GM03348 (cell line): ENCODE measurements at regions not wholly inside any gene's neighbourhood (a gene's known extent, or its start where the extent isn't known, plus 50 kb on each side); places are given as distances from the start of the nearest gene placed in this dataset.

ENCODE experiments used
- DNase-seq: peaks from one replicate; pipeline ENCODE4 v3.0.0; 2012; ENCODE audit warnings: low spot score

DNA sequence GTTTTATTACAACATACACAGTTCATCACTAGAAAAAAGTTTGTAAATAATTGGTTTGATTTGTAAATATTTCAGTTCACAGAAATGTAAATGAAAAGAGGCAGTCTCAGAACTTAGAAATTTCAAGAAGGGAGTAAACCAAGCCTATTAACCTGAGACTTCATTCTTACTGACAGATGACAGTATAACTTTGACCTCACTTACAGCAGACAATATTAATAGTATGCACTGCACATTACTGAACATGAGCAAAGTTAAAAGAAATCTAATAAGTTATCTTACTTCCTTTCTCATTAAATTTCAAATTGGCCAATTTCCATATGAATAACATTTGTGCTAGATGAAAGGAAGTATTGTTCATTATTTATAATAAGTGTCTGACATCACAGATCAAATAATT is 235.8 kb downstream of the SLC6A15 start:
- no peak for DNase-seq

DNA sequence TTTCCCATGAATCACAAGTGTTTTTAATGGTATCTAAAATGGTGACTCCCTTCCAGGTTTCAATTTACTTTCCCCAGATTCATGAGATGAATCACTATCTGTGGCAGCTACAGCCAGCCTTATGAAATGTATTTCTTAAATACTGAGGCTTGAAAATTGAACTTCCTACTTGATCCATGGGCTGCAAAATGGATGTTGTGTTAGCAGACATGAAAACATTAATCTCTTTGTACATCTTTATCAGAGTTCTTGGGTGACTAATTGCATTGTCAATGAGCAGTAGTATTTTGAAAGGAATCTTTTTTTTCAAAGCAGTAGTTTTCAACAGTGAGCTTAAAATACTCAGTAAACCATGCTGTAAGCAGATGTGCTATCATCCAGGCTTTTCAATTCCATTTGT is 250.8 kb downstream of the SLC6A15 start:
- DNase-seq, result peak; percentile 19

DNA sequence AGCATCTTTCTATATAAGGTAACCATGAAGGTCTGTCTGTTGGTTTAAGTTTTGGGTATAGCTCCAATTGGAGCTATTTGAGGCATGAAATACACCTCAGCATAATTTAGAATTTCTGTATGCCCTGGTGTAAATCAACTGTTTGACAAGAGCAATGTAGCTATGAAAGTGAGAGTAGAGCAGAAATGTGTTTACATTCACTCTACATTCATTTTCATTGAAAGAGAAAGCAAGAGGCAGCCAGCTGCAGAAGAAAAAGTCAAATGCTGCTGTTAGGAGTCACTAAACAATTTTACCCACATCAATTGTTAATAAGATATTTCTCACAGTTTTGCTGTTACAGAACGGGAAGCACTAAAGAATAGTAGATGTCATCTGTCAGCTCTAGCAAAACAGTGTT is 252.5 kb downstream of the SLC6A15 start:
- no peak for DNase-seq

DNA sequence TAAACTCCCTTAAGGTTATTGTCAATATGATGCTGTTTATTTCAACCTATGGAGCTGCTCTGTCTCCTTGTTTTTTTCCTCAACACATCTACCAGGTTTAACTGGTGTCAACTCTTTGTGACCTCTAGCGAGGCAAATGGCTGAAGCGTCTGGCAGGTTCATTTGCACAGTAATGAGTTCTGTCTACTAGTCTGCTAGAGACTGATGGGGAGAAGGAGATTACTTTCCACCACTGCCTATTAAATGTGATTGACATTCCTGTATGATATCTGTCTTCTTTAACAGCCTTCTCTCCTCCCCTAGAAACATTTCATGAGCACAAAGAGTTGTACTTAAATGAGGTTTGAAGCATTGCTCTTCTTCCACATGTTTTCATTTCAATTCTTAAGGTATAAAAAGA is 253.7 kb downstream of the SLC6A15 start:
- DNase-seq, result no peak

DNA sequence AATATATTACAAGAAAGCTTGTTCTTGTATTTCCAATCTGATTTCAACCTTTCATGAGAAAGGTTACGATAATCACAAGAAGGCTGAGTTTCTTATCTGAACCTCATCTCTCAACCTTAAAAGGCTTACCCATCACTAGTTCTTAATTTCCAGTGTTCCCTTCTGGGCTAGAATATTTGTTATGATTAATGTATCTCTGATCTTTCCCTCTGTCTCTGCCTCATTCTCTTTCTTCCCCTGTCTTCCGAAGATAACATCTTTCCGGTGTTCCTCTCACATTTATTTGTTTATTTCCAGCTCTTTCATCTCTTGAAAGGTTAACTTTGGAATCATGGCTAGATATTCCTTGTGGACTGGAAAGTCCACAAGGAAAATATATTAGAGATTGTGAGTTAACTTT is 255.9 kb downstream of the SLC6A15 start:
- no peak for DNase-seq

DNA sequence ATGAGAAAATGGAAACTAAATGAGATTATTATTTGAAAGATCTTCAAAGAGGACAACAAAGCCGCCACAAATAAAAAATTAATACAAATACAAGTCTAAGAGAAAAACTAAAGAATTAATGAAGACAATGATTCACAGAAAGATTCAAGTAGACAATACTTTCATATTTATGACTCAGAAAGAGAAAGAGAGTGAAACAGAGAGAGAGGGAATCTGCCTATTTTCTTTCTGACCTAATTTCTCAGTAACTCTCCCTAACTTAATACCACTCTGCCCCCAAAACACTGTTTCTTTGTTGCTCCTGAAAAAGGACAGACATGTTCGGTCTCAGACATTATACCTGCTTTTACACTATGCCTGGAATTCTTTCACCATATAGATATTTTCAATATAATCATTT is 259.1 kb downstream of the SLC6A15 start:
- no peak for DNase-seq

DNA sequence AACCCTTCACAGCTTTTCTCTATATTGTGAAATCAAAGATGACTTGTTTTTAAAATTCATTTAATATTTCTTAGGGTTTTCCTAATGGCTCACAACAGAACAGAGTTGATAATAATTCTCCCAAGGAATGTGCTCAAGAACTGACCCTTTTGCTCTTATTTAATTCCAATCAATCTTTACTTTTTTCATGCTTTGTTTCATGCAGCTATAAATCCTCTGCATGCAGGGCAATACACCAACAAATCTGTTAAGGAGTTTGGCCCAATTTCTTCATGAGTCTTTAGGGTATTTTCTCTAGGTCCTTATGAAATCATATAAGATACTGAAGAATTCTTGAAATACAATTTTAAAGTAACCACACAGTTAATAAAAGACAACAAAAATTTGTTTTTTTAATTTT is 264.2 kb downstream of the SLC6A15 start:
- DNase-seq, result no peak

DNA sequence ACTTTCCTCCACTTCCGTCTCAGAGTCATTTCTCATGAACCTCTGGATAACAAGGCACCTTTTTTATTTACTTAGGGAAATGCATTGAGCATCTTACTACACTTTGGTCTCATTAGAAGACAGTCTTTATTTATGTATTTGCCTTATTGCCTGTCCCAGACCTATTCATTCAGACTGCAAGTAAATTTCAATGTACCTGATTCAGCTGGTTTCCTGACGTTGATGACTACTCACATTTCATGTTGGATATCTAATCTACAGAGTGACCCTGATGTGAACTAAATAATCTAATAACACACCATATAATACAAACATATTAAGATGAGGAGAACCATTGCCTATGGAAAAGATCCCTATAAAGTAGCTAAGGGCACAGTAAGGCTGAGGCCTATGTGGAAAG is 267.7 kb downstream of the SLC6A15 start:
- no peak for DNase-seq

DNA sequence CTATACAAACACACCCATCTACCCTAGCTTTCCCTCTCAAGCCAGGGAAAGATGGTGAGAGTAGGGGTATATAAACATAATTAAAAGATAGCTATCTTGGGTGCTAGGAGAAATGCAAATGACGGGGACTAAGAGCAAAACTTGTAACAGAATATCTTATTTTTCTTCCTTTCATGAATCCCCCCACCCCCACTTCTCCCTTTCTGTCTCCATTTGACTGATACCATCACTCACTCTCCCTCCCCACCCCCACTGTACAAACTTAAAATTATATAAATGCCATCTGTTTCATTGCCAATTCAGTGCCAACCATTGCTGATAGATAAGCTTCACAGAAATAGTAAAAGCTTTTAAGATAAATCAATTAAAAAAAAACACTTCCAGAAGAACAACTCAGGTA is 268.6 kb downstream of the SLC6A15 start:
- DNase-seq, result no peak

DNA sequence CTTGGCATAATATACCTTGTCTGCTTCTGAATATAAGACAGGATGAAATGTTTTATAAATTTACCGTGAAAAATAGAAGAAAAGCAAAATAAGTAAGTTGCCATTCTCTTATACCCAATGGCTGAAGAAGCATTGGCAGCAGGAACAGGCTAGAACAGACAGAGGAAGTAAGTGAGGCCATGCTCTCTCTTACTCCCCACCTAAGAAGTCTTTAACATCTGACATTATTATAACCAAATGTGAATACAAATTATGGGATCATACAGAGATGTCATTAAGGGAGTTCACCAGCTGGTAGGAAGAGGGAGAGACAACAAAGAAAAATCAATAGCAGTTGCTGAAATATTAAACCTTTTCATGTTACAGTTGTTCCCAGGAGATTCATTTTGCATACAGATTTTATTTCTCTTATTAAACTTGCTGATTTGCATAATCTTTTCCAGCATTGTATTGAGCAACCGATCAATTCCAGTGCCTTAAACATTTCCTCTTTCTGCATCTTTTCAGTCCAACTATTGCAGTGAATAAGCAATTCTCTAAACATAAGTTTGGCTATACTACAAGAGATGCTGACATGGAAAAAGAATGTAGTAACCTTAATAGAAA is 270.6 kb downstream of the SLC6A15 start:
- DNase-seq, result peak; percentile 7

DNA sequence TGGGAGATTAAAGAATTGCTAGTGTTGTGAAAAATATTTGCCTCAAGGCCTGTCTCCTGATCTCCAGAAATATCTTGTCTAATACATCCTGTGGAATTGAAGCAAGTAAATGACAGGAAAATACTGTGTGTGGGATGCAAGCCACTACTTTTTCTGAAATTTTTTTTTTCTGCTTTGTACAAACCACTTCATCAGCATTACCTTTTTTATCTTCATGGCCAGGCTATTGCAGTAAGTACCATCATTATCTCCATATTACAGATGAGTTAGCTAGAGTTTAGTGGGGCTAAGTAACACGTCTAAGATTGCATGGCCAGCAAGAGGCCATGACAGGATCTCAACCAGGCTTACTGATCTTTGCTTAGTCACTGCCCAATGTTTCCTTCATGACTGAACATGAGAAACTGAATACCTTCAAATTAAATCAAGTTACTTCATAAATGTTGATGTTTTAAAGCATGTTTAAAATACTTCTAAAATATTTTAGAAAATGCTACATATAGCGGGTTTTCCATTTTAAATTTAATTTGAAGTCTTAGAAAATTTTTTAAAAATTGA is 273.7 kb downstream of the SLC6A15 start:
- no peak for DNase-seq

DNA sequence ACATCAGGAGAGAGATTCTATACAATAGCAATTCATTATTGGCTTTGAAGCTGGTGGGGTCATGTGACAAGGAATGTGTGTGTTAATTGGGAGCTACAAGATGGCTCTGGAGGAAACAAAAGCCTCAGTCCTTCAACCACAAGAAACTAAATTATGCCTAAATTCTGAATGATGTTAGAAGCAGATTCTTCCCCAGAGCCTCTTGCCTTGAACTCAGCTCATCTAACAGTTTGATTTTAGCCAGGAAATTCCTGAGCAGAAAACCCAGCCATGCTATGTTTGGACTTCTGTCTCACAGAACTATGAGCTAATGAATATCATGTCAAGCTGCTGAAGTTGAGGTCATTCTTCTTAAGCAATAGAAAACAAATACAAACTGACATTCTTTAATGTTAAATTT is 274.7 kb downstream of the SLC6A15 start:
- peak; percentile 2 for DNase-seq

DNA sequence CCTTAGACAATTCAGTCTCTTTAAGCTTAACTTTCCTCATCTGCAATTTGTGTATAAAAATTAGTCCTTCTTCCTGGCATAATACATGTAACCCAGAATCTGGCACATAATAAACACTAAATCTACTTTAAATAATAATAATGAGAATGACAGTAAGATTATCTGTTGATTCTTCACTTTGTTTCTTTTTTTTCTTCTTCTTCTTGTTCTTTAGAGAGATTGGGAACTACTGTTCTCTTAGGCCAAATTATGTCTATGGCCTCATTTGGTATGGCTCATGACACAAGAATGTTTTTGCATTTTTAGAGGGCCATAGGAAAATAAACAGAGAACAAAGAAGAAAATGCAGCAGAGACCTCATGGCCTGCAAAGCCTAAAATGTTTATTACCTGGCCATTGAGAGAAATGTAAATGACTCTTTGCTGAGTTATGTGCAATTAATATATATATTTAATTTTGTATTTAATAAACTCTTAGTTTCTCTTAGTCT is 275.8 kb downstream of the SLC6A15 start:
- peak; percentile 4 for DNase-seq

DNA sequence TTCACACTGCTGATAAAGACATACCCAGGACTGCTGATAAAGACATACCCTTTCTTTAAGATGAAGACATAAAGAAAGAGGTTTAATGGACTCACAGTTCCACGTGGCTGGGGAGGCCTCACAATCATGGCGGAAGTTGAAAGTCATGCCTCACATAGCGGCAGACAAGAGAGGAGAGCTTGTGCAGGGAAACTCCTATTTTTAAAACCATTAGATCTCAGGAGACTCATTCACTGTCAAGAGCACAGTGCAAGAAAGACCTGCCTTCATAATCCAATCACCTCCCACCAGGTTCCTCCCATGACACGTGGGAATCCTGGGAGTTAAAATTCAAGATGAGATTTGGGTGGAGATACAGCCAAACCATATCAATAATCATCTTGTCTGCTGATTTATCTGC is 278.1 kb downstream of the SLC6A15 start:
- no peak for DNase-seq

DNA sequence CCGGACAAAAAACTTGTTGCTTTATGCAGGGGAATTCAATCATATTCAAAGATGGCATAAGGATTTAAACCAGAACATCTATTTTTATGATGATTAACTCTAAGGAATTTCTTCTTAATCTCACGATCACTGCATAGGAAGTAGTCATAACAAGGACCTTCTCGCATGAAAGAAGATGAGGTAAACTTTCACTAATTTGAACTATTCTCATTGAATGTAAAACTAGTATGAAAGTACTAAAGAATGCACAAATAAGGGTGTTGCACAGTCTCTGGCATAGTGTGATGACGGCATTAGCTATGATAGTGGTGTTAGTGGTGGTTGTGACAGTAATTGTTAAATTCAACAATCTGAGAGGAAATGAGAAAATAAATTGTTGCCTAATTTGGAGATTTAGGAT is 280.0 kb downstream of the SLC6A15 start:
- no peak for DNase-seq

DNA sequence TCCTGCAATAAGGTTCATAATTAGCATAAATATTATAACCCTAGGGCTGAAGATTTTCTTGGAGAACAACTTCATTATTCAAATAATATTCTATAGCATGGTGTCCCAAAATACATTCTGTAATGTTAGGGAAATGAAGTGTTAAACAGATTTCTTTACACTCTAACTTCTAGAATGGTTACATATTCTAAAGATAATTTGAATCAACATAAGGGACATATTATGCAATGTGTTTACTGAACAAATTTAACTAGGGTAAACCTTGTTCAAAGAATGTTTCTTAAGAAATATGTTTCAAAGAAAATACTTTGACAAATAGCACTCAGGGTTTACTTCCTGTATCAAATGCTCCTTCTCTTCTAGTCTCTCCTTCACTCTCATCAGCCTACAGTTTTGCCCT is 281.6 kb downstream of the SLC6A15 start:
- DNase-seq, result no peak

DNA sequence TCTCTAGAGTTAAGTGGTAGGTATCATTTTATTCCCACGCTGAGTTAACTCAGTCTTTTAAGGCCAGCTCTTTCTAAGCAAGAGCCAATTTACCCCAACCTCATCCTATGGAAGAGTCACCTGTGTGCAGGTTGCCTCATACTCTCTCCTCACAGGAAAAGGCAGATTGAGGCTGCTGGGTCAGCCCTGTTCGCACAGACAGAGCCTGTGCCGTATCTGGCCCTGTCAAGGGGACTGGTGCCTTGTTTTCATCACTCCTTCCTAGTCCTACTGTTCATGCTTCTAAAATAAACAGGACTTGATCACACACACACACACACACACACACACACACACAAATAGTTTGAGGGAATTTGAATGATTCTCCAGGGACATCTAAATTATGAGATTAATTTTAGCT is 285.0 kb downstream of the SLC6A15 start:
- DNase-seq, result no peak

DNA sequence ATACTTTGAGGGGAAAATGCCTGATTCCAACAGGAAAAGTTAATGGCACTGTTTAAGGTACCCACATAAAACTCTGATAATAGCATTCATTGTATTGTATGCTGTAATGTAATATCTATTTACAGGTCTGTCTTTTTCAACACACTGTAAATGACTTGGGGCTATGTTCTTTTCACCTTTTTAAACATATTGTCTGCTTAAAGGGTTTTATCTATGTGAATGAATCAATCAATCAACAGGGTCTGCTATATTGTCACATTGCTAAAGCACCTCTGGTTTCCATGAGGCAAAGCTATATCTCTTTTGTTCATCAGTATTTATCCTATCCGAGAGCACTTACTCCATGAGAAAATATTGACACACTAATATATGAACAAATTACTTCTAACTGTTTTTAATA is 288.0 kb downstream of the SLC6A15 start:
- no peak for DNase-seq

DNA sequence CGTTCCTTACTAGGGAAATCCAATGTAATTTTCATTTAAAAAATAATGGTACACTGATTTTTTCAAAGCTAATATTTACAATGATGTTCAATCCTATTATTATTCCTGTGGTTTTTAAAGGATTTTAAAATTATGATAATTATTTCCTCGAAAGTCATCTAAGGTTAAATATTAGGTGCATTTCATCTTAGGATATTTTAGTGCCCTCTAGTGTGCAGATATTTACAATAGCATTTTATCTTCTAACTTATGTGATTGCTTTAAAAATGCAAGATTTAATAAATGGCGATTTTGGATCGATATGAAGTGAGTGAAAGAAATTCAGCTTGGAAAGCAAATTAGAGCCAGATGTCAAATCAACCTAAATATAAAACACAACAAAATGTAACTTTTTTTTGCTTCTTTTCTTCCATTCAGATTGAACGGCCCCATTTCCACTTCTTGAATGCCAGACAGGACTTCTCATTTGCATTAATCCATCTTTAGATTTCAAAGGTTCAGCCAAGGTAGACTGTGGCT is 293.5 kb downstream of the SLC6A15 start:
- peak; percentile 7 for DNase-seq

DNA sequence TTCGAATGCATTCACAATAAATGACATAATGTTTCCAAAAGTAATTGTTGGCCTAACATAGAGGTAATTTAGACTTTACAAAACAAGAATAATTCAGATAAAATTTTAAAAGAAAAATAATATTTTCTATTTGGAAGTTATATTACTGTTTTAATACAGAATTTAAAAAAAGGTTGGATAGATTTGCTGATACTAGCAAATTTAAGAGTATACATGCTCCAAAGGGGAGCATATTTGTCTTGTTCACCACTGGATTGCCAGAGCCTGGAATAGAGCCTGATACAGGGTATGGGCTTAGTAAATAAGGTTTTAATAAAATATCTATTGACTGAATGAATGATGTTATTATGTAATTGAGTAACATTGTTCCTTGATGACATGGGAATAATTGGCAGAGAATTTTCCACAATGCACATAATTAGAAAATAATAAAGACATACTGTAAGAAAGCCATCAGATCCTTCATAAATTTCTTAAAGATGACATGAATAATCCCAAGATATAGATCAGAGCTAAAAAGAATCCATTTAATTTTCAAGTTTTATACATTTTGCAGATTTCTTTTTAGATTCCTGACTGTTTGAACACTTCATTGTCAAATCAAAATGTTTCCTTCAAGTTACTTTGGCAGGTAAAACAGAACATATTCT is 305.3 kb downstream of the SLC6A15 start:
- DNase-seq, result no peak

DNA sequence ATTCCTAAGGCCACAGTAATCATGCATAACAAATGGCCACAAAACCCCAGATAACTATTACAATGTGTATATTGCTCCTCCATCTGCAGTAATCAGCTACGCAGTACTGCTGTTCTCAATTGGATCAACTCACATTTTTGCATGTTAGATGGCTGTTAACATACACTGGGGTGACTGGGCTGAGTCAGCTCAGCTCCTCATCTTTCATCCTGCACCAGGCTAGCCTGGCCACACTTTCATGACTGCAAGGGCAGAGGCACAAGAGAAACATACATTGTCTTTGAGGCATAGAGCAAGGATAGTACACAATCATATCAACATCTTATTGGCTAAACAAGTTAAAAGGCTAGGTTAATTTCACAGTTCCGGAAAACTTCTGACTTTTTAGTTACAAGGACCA is 306.6 kb downstream of the SLC6A15 start:
- no peak for DNase-seq

DNA sequence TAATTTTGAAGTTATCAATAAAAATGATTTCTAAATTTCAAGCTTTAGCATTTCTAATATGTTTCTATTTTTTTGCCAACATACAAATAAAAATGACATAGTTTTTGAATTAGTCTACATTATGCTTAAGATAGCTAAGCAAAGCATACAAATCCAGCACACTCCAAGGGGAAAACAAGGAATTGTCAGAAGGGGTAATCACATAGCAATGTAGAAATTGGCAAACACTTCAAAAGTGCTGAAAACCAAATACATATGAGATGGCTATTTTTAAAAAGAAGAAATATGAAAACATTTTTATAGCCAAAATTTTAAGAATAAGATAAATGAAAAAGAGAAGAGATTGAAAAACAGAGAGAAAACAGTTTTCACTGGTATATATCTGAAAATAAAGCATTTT is 308.0 kb downstream of the SLC6A15 start:
- DNase-seq, result peak; percentile 50

DNA sequence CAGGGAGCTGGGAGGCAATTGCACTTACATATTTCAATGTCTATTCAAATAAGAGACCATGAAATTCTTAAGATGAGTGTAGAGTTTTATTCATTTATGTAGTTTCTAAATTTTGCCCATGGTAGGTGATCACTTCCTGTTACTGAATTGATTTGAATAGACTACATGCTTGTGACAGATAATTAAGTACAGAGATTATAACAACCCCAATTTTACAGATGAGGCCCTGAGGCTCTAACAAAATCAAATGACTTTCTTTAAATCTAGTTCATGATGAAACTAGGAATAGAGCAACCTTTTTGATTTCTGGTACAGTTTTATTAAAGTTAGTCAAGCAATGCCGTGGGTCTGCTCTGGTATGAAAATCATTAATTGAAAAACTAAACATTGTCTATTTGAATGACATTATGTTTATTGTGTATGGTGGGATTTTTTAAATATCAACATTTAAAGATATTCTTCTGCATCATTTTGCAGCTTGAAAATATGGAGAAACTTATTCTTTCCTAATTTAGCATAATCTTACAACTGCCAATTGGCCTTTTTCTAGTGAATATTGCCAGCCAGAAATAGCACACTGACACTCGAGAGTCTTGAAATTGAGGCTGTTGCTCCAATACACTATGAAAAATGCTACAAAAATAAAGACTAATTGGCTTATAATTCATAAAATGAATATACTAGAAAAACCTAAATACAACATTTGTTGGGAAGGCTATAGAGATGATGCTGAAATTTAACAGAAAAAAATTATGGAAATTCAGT is 308.9 kb downstream of the SLC6A15 start:
- no peak for DNase-seq
